Astrocyte (in vitro differentiated cells and primary cell): ENCODE measurements at regions not wholly inside any gene's neighbourhood (a gene's known extent, or its start where the extent isn't known, plus 50 kb on each side); places are given as distances from the start of the nearest gene placed in this dataset.

Experiments used
- DNase-seq: peaks from one replicate; pipeline ENCODE4 v3.0.0-alpha.2; 2010; ENCODE audit warnings: low read depth
- FAIRE-seq: peaks from 2 replicates; lab custom pipeline; 2011; peaks lifted over from hg19 to GRCh38; lab: Jason Lieb, UNC
- H2AFZ ChIP-seq: 2 replicates; pipeline ENCODE4 v1.6.0; 2012; ENCODE audit warnings: low read depth, low read length, inconsistent platforms
- H3K27ac ChIP-seq: 2 replicates; pipeline ENCODE4 v1.5.1; 2011; ENCODE audit warnings: low read depth, low read length, inconsistent platforms
- H3K27me3 ChIP-seq: 2 replicates; pipeline ENCODE4 v1.6.0; 2011; ENCODE audit warnings: low read length, inconsistent platforms; ENCODE audit not compliant: insufficient read depth
- H3K36me3 ChIP-seq: 2 replicates; pipeline ENCODE4 v1.5.1; 2011; ENCODE audit warnings: low read length, inconsistent platforms; ENCODE audit not compliant: insufficient read depth
- H3K4me1 ChIP-seq: 2 replicates; pipeline ENCODE4 v1.5.1; 2011; ENCODE audit warnings: low read length, inconsistent platforms; ENCODE audit not compliant: insufficient read depth
- H3K4me2 ChIP-seq: 2 replicates; pipeline ENCODE4 v1.6.0; 2012; ENCODE audit warnings: low read length, inconsistent platforms
- H3K4me3 ChIP-seq: 2 replicates; pipeline ENCODE4 v1.5.1; 2011; ENCODE audit warnings: low read depth, mild to moderate bottlenecking, low read length, inconsistent platforms; ENCODE audit not compliant: insufficient read depth
- H3K79me2 ChIP-seq: 2 replicates; pipeline ENCODE4 v1.6.0; 2012; ENCODE audit warnings: mild to moderate bottlenecking, low read length, inconsistent platforms; ENCODE audit not compliant: insufficient read depth
- H3K9ac ChIP-seq: 2 replicates; pipeline ENCODE4 v1.6.0; 2012; ENCODE audit warnings: mild to moderate bottlenecking, low read length, inconsistent platforms
- H3K9me3 ChIP-seq: 2 replicates; pipeline ENCODE4 v1.5.1; 2012; ENCODE audit warnings: low read depth, mild to moderate bottlenecking, low read length, inconsistent platforms; ENCODE audit not compliant: insufficient read depth
- H4K20me1 ChIP-seq: 2 replicates; pipeline ENCODE4 v1.6.0; 2012; ENCODE audit warnings: low read length, inconsistent platforms; ENCODE audit not compliant: insufficient read depth
- H3K27ac Mint-ChIP-seq: one replicate; pipeline ENCODE4 v1.8.0; 2021; ENCODE audit warnings: mild to moderate bottlenecking, mixed read lengths; ENCODE audit not compliant: unreplicated experiment
- H3K27me3 Mint-ChIP-seq: one replicate; pipeline ENCODE4 v1.8.0; 2021; ENCODE audit warnings: low read depth, mixed read lengths; ENCODE audit not compliant: unreplicated experiment
- H3K36me3 Mint-ChIP-seq: one replicate; pipeline ENCODE4 v1.8.0; 2021; ENCODE audit warnings: low read depth, mixed read lengths; ENCODE audit not compliant: unreplicated experiment
- H3K4me1 Mint-ChIP-seq: one replicate; pipeline ENCODE4 v1.8.0; 2021; ENCODE audit warnings: low read depth, mixed read lengths; ENCODE audit not compliant: unreplicated experiment
- H3K4me3 Mint-ChIP-seq: one replicate; pipeline ENCODE4 v1.8.0; 2021; ENCODE audit warnings: mild to moderate bottlenecking, moderate library complexity, mixed read lengths; ENCODE audit not compliant: unreplicated experiment
- H3K9me3 Mint-ChIP-seq: one replicate; pipeline ENCODE4 v1.8.0; 2021; ENCODE audit warnings: mild to moderate bottlenecking, mixed read lengths; ENCODE audit not compliant: unreplicated experiment
- EZH2 ChIP-seq: IDR thresholded peaks from 2 replicates; pipeline ENCODE4 v1.6.1; 2012; ENCODE audit warnings: mild to moderate bottlenecking, low read length, inconsistent platforms; ENCODE audit not compliant: insufficient read depth
- TF ChIP-seq, protein P1 (sequence below): IDR thresholded peaks from 2 replicates; pipeline ENCODE4 v1.5.1; 2011; ENCODE audit warnings: low read depth, mild to moderate bottlenecking, inconsistent platforms, low read length, moderate library complexity; ENCODE audit not compliant: insufficient read depth

- Histone ChIP-seq H3K27me3 (no peaks in the 10 kb centered on the region), H3K27ac (no peak overlapping the region), H3K9ac (no peak overlapping the region), H3K4me1 (no peaks in the 10 kb centered on the region), H3K4me2 (no peak overlapping the region), H3K79me2 (no peaks in the 10 kb centered on the region), H3K36me3 (no peaks in the 10 kb centered on the region), H2AFZ (no peak overlapping the region), H3K9me3 (no peaks in the 10 kb centered on the region), H4K20me1 (no peaks in the 10 kb centered on the region), H3K4me3 (no peak overlapping the region)
- H3K9me3 Mint-ChIP-seq, result peaks cover 3% of the 10 kb centered on the region
- no peaks in the 10 kb centered on the region for H3K36me3 Mint-ChIP-seq
- FAIRE-seq (no peak), DNase-seq (no peak)
- TF ChIP-seq EZH2, result no peak
- TF ChIP-seq, protein P1, sequence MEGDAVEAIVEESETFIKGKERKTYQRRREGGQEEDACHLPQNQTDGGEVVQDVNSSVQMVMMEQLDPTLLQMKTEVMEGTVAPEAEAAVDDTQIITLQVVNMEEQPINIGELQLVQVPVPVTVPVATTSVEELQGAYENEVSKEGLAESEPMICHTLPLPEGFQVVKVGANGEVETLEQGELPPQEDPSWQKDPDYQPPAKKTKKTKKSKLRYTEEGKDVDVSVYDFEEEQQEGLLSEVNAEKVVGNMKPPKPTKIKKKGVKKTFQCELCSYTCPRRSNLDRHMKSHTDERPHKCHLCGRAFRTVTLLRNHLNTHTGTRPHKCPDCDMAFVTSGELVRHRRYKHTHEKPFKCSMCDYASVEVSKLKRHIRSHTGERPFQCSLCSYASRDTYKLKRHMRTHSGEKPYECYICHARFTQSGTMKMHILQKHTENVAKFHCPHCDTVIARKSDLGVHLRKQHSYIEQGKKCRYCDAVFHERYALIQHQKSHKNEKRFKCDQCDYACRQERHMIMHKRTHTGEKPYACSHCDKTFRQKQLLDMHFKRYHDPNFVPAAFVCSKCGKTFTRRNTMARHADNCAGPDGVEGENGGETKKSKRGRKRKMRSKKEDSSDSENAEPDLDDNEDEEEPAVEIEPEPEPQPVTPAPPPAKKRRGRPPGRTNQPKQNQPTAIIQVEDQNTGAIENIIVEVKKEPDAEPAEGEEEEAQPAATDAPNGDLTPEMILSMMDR, result no peak
- peaks cover 6% of the 10 kb centered on the region for H3K27me3 Mint-ChIP-seq
- H3K27ac Mint-ChIP-seq, result no peak overlapping the region
- H3K4me3 Mint-ChIP-seq, result no peak overlapping the region
- H3K4me1 Mint-ChIP-seq, result no peaks in the 10 kb centered on the region
Measured at GRCh38 chr18:59760212-59760611, 63.0 kb upstream of the CCBE1 start.

- H3K9me3 Mint-ChIP-seq, result no peaks in the 10 kb centered on the region
- H3K36me3 Mint-ChIP-seq, result no peaks in the 10 kb centered on the region
- peak overlapping the region; percentile 63 for H3K27ac Mint-ChIP-seq
- DNase-seq (no peak), FAIRE-seq (no peak)
- Histone ChIP-seq H3K79me2 (no peaks in the 10 kb centered on the region), H3K27me3 (no peaks in the 10 kb centered on the region), H3K4me2 (no peak overlapping the region), H3K36me3 (no peaks in the 10 kb centered on the region), H2AFZ (no peak overlapping the region), H3K27ac (no peak overlapping the region), H3K4me1 (no peaks in the 10 kb centered on the region), H4K20me1 (no peaks in the 10 kb centered on the region), H3K9me3 (no peaks in the 10 kb centered on the region), H3K9ac (no peak overlapping the region), H3K4me3 (no peak overlapping the region)
- peaks cover 6% of the 10 kb centered on the region for H3K27me3 Mint-ChIP-seq
- H3K4me3 Mint-ChIP-seq, result no peak overlapping the region
- TF ChIP-seq, protein P1, result no peak
- no peak for TF ChIP-seq EZH2
- no peaks in the 10 kb centered on the region for H3K4me1 Mint-ChIP-seq
Measured at GRCh38 chr18:59758837-59759236, 61.6 kb upstream of the CCBE1 start.

- H4K20me1 ChIP-seq, result no peaks in the 10 kb centered on the region
- H3K27ac Mint-ChIP-seq, result no peak overlapping the region
- no peak for TF ChIP-seq EZH2
- TF ChIP-seq, protein P1, result no peak
Measured at GRCh38 chr18:59758106-59758505, 60.9 kb upstream of the CCBE1 start.

More at GRCh38 chr18:59758106-59758505, 60.9 kb upstream of the CCBE1 start:
- no peak overlapping the region for H3K4me3 Mint-ChIP-seq
- Histone ChIP-seq H3K4me2 (no peak overlapping the region), H3K27me3 (no peaks in the 10 kb centered on the region), H3K36me3 (no peaks in the 10 kb centered on the region), H3K9me3 (no peaks in the 10 kb centered on the region), H3K27ac (no peak overlapping the region), H3K4me3 (no peak overlapping the region), H3K4me1 (no peaks in the 10 kb centered on the region), H3K9ac (no peak overlapping the region), H2AFZ (no peak overlapping the region), H3K79me2 (no peaks in the 10 kb centered on the region)
- DNase-seq (no peak), FAIRE-seq (no peak)
- peaks cover 6% of the 10 kb centered on the region for H3K27me3 Mint-ChIP-seq
- no peaks in the 10 kb centered on the region for H3K36me3 Mint-ChIP-seq
- H3K9me3 Mint-ChIP-seq, result no peaks in the 10 kb centered on the region
- no peaks in the 10 kb centered on the region for H3K4me1 Mint-ChIP-seq
